Renal pelvis (tissue), 1 donor: ENCODE measurements at regions not wholly inside any gene's neighbourhood (a gene's known extent, or its start where the extent isn't known, plus 50 kb on each side); places are given as distances from the start of the nearest gene placed in this dataset.
"Not testable (repeated sequence)": the region's sequence is repeated elsewhere in the genome, so short reads cannot be mapped to it uniquely, and the experiment has no call there.

ENCODE experiments used
- DNase-seq: peaks from one replicate; pipeline ENCODE4 v3.0.0-alpha.2; 2013

- DNase-seq = not testable (repeated sequence)
These were observed 64.4 kb upstream of the LPCAT1 start for GRCh38 chr5:1588071-1588694.

GRCh38 chr5:1583081-1583875 is 59.5 kb upstream of the LPCAT1 start:
- not testable (repeated sequence) for DNase-seq

GRCh38 chr5:1579389-1579788 is 55.6 kb upstream of the LPCAT1 start:
- not testable (repeated sequence) for DNase-seq

- not testable (repeated sequence) for DNase-seq
These were observed 53.1 kb upstream of the LPCAT1 start for GRCh38 chr5:1576851-1577250.

- not testable (repeated sequence) for DNase-seq
These were observed 52.4 kb upstream of the LPCAT1 start for GRCh38 chr5:1575991-1576714.

- not testable (repeated sequence) for DNase-seq
These were observed 51.7 kb upstream of the LPCAT1 start for GRCh38 chr5:1575491-1575890.

GRCh38 chr5:1574023-1574318 is 50.2 kb upstream of the LPCAT1 start:
- DNase-seq = not testable (repeated sequence)

GRCh38 chr5:1573217-1574022 is 49.7 kb upstream of the LPCAT1 start:
- not testable (repeated sequence) for DNase-seq
